Mesothelial cell of epicardium (in vitro differentiated cells): ENCODE measurements at regions not wholly inside any gene's neighbourhood (a gene's known extent, or its start where the extent isn't known, plus 50 kb on each side); places are given as distances from the start of the nearest gene placed in this dataset.

Experiments used
- DNase-seq, 2 experiments: peaks; one replicate each; pipeline ENCODE4 v3.0.0; 2021; ENCODE audit warnings: low spot score in 2 of 2; ENCODE audit not compliant: unreplicated experiment in 2 of 2
- H3K27ac Mint-ChIP-seq: 2 replicates; pipeline ENCODE4 v1.8.0; 2021; ENCODE audit warnings: mixed read lengths
- H3K27me3 Mint-ChIP-seq: 2 replicates; pipeline ENCODE4 v1.8.0; 2021; ENCODE audit warnings: low read depth, mixed read lengths
- H3K36me3 Mint-ChIP-seq: 2 replicates; pipeline ENCODE4 v1.8.0; 2021; ENCODE audit warnings: mixed read lengths
- H3K4me1 Mint-ChIP-seq: 2 replicates; pipeline ENCODE4 v1.8.0; 2021; ENCODE audit warnings: mixed read lengths
- H3K4me3 Mint-ChIP-seq: 2 replicates; pipeline ENCODE4 v1.8.0; 2021; ENCODE audit warnings: mild to moderate bottlenecking, moderate library complexity, mixed read lengths
- H3K9me3 Mint-ChIP-seq: 2 replicates; pipeline ENCODE4 v1.8.0; 2021; ENCODE audit warnings: mixed read lengths
- CTCF ChIP-seq: fragments of 200-600 bp; sonication (generic); IDR thresholded peaks from one replicate; pipeline ENCODE4 v1.5.0; 2021; ENCODE audit warnings: antibody characterized with exemption; ENCODE audit not compliant: unreplicated experiment

DNA sequence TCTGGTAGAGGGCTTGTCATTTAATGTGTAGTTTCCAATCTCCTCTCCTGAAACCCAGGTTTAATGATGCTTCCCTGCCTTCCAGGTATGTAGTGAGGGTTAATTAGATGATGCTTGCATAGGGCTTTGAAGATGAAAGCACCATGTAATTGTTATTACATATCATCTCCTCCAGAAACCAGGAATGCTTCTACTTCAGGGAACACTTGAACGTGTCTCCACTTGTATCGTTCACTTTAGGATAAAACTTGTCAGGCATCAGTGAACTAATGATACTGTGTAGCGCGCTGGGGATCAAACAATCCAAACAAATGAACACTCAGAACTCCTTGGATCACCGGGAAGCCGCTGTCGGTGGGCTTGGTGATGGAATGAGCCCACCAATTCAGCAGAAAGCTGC, 260.9 kb upstream of the FZD8 start:
- Mint-ChIP-seq H3K36me3 (no peaks in the 10 kb centered on the region), H3K4me1 (peaks cover 26% of the 10 kb centered on the region), H3K4me3 (no peak overlapping the region), H3K27me3 (peaks cover 6% of the 10 kb centered on the region), H3K9me3 (peaks cover 3% of the 10 kb centered on the region), H3K27ac (no peak overlapping the region)
- TF ChIP-seq CTCF, result no peak
- no peak for DNase-seq

- no peak for TF ChIP-seq CTCF
- H3K36me3 Mint-ChIP-seq, result no peaks in the 10 kb centered on the region
- DNase-seq, result no peak
- H3K9me3 Mint-ChIP-seq, result peaks cover 8% of the 10 kb centered on the region
- no peak overlapping the region for H3K4me3 Mint-ChIP-seq
- no peak overlapping the region for H3K27ac Mint-ChIP-seq
- peaks cover 31% of the 10 kb centered on the region for H3K4me1 Mint-ChIP-seq
- peaks cover 19% of the 10 kb centered on the region for H3K27me3 Mint-ChIP-seq
Measured at GRCh38 chr10:35898716-35899440, 256.8 kb upstream of the FZD8 start.

DNA sequence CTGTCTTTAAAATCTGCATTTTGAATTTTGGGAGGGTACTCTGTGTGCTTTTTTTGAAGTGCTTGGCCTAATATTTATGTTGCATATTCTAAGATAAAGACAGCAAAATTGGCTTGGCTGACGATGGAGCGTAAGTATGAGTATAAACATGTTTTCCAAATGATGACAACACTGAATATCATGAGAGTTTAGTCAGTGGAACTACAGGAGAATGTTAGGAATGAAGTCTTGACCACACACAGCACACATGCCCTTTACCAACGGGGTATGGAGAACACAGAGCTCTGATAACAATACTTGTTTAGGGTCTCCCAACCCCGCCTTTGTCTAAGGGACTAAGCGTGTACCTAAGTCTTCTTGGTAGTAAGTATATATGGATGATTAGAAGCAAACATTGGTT, 253.9 kb upstream of the FZD8 start:
- H3K36me3 Mint-ChIP-seq, result no peaks in the 10 kb centered on the region
- TF ChIP-seq CTCF, result no peak
- H3K4me1 Mint-ChIP-seq, result peaks cover 17% of the 10 kb centered on the region
- DNase-seq, result no peak
- peaks cover 9% of the 10 kb centered on the region for H3K9me3 Mint-ChIP-seq
- H3K27me3 Mint-ChIP-seq, result peaks cover 16% of the 10 kb centered on the region
- H3K27ac Mint-ChIP-seq, result no peak overlapping the region
- no peak overlapping the region for H3K4me3 Mint-ChIP-seq

- H3K27me3 Mint-ChIP-seq, result peaks cover 16% of the 10 kb centered on the region
- peaks cover 24% of the 10 kb centered on the region for H3K4me1 Mint-ChIP-seq
- H3K4me3 Mint-ChIP-seq, result no peak overlapping the region
- no peak for DNase-seq
- H3K36me3 Mint-ChIP-seq, result no peaks in the 10 kb centered on the region
- H3K9me3 Mint-ChIP-seq, result peaks cover 9% of the 10 kb centered on the region
- no peak for TF ChIP-seq CTCF
- H3K27ac Mint-ChIP-seq, result no peak overlapping the region
Measured at GRCh38 chr10:35895331-35895730, 253.2 kb upstream of the FZD8 start.

GRCh38 chr10:35892526-35892925, 250.4 kb upstream of the FZD8 start:
- Mint-ChIP-seq H3K4me1 (peaks cover 35% of the 10 kb centered on the region), H3K36me3 (no peaks in the 10 kb centered on the region), H3K27ac (no peak overlapping the region), H3K4me3 (no peak overlapping the region), H3K27me3 (peaks cover 11% of the 10 kb centered on the region), H3K9me3 (peaks cover 12% of the 10 kb centered on the region)
- DNase-seq, result no peak
- no peak for TF ChIP-seq CTCF
